8988T (cell line): ENCODE measurements at regions not wholly inside any gene's neighbourhood (a gene's known extent, or its start where the extent isn't known, plus 50 kb on each side); places are given as distances from the start of the nearest gene placed in this dataset.
"Not testable (repeated sequence)": the region's sequence is repeated elsewhere in the genome, so short reads cannot be mapped to it uniquely, and the experiment has no call there.

Source experiments
- DNase-seq: peaks from one replicate; pipeline ENCODE4 v3.0.0; 2011

DNA sequence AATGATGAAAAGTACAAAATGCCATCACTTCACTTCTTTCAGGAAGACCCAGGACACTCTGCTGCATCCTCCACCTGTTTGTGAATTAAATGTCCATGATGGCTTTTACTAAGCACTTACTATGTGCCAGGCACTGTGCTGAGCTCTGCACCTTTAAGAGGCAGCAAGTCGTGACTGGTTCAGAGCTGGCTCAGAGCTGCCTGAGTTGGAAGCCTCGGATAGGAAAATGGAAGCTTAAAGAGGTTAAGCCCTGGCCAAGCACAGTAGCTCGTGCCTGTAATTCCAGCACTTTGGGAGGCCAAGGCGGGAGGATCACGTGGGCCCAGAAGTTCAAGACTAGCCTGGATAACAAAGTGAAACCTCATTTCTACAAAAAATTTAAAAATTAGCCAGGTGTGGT lies 95.6 kb downstream of the SNX5 start:
- no peak for DNase-seq

- DNase-seq = no peak
These were observed 96.2 kb downstream of the SNX5 start for GRCh38 chr20:17872434-17872833.

DNA sequence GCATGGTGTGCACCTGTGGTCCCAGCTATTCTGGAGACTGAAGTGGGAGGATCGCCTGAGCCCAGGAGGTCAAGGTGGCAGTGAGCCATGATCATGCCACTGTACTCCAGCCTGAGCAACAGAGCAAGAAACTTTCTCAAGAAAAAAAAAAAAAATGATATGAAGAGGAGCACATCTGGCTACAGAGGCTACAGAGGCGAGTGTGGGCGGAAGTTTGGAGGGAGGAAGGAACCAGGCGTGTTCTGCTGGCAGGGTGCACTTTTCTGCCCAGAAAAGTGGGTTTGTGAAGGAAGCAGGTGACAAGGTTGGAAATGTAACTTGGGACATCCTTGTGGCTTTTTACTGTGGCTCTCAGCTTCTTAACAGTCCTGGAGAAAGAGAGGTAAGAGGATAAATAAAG lies 96.7 kb downstream of the SNX5 start:
- no peak for DNase-seq

DNA sequence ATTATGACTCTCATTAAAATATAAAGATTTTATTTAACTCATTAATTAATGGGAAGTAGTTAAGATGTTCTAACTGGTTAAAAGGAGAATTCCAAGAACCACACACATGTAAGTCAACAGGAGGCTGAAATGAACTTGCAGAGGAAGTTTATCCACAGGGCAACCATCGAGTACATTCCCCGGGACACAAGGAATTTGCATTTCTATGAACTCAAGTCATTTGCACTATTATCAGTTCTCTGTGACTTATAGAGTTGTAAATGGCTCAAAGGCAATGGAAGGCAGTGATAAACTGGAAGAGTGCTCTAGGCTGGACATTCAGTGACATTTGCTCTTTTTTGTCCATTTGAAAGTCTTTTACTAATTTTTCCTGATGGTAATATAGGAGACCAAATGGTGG lies 97.4 kb downstream of the SNX5 start:
- DNase-seq = no peak

DNA sequence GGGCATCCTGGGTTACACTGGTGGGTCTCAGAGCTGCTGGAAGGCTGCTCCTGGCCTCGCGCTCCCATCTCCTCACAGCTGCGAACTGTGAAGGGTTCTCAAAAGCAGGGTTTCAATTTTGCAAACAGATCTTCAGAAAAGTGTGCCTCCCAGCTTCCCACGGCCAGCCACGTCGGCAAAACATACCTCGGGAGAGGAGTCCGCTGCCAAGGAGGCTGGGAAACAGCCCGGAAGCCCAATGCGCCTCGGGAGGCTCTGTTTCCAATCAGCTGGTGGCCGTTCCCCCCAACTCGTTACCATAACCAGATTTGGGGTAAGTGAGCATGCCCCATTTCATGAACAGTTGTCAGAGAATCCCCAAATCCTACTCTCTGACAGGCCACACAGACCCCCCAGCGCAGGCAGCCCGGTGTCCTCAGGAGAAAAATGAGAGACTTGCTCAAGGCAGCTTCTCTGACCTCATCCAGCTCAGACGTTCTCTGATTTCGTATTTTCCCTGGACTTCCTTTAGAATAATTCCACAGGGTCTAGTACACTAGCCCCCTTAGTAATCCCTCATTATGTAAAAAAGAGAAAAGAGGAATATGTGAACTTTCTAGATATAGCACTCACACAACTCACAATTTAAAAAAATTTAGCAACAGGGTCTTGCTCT lies 98.4 kb downstream of the SNX5 start:
- DNase-seq = no peak

DNA sequence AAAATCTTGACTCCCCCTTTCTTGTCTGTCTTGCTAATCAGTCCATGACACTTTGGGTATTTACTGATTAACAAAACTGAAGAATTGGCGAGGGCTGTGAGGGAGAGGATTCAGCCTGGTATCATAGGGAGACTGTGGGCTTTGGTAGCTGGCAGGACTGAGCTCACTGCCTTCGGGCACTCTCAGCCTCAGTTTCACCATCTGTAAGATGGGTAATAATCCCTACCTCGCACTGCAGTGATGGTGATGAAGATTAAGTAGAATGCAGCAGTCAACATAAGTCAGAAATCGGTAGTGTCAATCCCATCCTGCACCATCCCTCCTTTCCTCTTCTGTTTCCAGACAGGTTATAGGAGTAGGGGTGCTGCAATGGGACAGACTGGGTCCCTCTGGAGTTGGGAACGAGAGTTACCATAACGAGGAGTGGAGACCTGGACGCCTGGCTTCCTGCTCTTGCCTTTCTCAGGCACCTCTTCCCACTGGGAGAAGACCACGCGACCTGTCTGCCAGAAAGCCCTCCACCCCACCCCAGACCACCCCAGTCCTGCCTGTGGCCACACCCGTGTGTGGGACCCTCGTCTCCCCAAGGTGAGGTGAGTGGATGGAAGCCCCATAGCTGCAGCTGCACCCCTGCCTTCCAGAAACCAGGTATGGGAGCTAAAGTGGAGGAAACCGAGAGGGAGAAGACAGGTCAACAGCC lies 99.1 kb downstream of the SNX5 start:
- DNase-seq = no peak

GRCh38 chr20:17868700-17869231 lies 99.8 kb downstream of the SNX5 start:
- DNase-seq = no peak

DNA sequence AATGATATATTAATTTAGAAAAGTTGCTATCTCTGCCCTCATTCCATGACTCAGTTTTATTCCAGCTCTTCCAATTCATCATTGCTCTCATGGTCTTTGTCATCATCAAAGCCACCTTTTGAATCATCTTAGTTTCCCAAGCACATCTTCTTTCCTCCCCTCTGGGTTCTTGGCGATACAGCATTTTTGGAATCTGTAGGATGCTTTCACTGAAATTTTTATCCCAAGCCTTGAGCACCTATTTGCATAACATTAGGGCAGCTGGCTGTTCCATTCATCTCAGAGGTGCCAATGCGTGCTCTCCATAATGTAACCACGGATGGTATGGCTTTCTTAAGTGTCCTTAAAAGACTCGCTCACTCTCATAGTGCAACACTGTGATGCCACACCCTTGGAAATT lies 100.4 kb downstream of the SNX5 start:
- no peak for DNase-seq

- DNase-seq = no peak
These were observed 101.3 kb downstream of the SNX5 start for GRCh38 chr20:17867131-17867925.

DNA sequence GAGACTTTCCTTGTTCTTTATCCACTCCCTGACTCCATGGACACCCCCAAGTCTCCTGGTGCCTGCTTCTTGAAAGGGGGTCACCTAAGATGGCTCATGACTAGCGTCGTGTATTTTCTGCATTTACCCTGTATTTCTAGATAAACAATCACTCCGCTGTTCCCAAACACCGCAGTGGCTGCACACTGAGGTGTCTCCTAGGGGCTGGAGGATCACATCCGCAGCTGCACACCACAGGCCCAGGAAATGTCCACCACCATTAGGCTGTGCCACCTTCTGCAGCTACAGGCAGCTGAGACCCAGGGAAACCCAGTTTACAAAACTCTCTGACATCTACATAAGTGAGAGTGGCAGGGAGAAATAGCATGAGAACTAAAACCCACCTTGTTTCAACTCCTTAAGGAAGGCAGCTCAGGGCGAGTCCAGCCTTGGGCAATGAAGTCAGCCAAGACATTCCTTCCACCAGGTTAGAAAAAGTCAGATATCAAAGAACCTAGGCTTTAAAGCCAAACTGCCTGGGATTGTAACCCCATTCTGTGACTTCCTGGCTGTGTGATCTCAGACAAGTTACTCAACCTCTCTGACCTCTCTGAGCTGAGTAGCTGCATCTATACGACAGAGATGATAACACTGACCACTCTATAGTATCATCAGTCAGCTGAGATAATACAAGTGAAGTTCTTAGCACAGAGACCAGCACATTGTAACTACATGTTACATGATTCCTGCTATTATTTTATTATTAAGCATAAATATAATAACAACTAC lies 102.2 kb downstream of the SNX5 start:
- no peak for DNase-seq

DNA sequence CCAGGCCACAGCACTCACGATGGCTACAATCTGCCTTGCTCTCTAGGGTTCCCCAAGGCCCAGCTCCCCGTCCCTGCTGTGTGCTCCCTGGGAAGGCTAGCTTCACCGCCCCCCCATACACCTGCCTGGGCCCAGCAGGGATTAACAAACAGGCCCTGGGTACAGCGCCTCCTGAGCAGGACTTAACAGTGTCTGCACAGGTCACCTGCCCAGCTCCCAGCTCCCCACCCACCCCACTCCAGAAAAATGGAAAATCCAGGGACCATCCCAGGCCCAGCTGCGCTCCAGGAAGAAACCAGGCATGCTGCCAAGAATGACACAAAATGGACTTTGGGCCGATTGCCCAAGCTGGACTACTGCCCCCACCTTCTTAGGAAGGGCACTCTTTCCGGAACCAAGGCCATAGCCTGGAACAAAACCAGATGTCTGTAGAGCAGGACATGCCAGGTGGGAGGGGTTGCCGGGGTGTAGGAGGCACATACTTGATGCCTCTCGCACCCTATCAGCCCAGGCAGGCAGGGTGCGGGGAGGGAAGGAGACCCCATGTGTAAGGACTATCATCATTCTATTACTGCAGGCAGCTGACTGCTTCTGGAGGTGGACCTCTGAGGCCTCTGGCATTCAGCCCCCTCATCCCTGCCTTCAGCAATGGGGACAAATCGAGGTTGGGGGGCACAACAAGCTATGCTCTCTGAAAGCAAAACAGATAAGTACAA lies 104.9 kb downstream of the SNX5 start:
- no peak for DNase-seq

DNA sequence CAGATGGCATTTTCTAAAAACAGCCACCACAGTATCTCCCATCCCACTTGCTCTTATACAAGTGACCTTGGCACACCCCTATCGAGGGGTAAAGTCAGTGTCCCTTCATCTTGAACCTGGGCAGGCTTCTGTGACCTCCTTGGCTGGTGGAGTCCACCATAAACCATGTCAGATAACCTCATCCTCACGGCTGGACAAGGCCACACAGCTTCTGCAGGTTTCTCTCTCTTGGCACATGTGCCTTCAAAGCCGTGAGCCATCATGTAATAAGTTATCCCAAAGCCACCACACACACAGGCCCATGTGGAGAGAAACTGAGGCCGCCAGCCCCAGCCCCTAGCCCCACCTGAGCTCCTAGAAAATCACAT lies 105.4 kb downstream of the SNX5 start:
- no peak for DNase-seq

DNA sequence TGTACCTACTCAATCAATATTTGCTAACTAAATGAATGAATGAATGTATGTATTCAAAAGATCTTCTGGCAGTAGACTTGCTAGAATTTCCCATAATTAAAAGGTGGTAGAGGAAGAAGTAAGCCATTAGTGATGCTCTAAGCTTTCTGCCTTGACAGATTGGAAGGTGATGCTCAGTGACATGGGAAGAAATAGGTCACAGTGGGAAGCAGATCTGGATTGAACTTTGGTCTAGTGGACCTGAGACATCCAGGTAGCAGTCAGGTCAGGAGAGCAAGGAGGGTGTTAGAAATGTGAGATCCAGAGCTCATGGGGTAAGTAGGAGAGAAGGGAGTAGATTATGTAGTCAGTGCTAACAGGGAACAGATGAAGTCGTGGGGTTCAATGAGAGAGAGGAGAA lies 106.4 kb downstream of the SNX5 start:
- no peak for DNase-seq

- not testable (repeated sequence) for DNase-seq
These were observed 107.0 kb downstream of the SNX5 start for GRCh38 chr20:17861620-17862019.

DNA sequence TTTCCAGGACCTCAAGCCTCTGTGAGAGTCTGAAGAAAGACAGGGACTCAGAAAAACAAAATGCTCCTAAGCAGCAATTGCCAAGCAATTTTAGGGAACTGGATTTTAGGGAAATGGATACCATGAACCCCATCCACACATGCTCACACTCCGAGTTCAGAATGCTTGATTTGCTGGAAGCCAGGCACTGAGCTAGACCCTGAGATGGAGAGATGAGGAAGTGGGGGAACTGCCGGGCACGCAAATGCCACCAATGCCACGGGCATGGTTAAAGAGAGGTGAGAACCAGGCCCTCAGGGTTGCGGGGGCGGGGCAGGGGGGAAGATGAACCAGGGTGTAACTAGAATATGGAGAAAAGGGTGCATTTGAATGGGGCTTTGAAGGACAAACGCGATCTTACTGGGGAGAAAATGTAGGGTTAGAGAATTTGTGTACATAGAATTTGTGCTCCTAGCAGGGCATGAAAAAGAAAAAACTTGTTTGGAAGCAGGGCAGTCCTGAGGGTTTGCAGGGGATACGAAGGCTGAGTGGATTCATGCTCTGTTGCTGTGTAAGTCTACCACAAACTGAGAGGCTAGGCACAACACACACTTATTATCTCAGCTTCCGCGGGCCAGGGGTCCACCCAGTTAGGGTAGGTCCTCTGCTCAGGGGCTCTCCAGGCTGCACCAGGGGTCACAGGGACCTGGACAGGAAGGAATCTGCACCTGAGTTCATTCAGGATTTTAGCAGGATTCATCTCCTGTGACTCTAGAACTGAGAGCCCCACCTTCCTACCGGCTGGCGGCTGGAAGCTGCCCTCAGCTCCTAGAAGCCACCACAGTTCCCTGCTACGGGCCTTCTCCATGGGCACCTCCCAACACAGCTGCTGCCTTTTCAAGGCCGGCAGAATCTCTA lies 108.0 kb downstream of the SNX5 start:
- no peak for DNase-seq

- no peak for DNase-seq
These were observed 108.9 kb downstream of the SNX5 start for GRCh38 chr20:17859616-17860232.

DNA sequence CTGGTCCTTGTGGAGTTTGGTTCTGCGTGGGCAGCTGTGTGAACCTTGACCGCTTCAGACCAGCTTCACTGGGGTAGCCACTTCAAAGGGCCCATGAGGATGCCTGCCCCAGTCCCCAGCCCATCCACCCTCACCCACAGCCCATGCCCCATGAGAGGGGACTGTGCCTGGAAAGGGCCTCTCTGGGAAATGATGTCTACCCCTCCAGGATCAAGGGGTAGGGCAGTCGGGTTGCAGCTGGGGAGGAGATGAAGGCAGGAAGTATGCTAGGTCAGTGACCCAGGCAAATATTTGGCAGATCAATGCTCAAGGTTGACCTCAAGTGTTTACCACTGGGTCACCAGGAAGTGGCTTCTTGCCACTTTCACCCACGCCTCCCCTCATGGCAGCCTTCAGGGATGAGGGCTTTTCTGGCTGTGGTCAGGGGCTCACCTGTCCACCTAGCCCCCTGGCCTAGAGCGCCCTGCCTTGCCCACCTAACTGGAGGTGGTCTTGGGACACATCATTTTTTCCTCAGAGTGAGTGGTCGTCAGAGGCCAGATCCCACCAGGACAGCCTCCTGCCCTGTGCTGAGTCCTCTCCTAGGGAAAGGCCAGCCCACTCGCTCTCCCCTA lies 109.5 kb downstream of the SNX5 start:
- no peak for DNase-seq

DNA sequence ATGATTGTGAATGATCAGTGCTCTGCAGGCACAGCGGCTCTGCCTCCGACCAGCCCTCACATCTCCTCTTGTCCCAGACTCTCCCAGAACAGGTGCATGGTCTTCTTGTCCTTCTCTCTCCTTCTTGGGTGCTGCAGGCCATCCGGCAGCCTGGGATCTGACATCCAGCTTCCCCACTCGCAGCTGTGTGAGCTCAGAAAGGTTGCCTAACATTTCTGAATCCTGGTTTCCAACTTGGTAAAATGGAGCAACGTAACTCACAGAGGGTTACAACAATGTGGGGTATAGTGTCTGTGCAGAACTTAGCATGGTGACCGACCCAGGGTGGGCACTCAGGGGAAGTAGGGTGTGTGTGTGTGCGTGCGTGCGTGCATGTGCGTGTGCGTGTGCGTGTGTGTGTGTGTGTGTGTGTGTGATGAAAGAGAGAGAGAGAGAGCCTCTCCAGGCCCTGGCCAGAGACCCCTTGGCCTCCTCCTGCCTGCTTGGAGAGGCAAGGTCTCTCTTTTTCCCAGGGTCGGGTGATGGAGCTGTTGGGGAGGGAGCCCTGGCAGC lies 110.1 kb downstream of the SNX5 start:
- DNase-seq = no peak

GRCh38 chr20:17857639-17858449 lies 110.8 kb downstream of the SNX5 start:
- no peak for DNase-seq
